ENCODE measurements at regions not wholly inside any gene's neighbourhood (a gene's known extent, or its start where the extent isn't known, plus 50 kb on each side); places are given as distances from the start of the nearest gene placed in this dataset.

GRCh38 chr13:38053896-38054295, 184.3 kb upstream of the TRPC4 start:
- no peak for DNase-seq (ENCODE audit: low read depth, low spot score)
- no peak overlapping the region for H3K4me3 ChIP-seq (ENCODE audit: low read depth, low read length)
- ChIA-PET CTCF (no interaction called here), POLR2A (no interaction called here)
- TF ChIP-seq CTCF (IDR thresholded peaks at IDR 0.05; ENCODE audit: insufficient read depth, low read length, missing control alignments): no peak

DNA sequence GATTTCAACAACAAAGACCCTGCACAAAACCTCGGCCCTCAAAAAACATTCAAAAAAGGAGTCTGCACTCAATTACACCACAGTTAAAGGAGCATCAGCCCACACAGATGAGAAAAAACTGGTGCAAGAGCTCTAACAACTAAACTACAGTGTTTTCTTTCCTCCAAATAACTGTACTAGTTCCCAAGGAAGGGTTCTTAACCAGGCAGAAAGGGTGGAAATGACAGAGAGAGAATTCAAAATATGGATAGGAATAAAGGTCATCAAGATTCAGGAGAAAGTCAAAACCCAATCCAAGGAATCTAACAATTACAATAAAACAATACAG, 176.4 kb upstream of the TRPC4 start:
- TF ChIP-seq CTCF (IDR thresholded peaks at IDR 0.05; ENCODE audit: insufficient read depth, low read length, missing control alignments): no peak
- no peak overlapping the region for H3K4me3 ChIP-seq (ENCODE audit: low read depth, low read length)
- CTCF ChIA-PET: interaction anchor here (1.3 to 2.5 kb wide), 4 partner anchors 10 to 406 kb away, joined by 3 to 19 read pairs (median 4); partner anchors contain the start of gene TRPC4
- no peak for DNase-seq (ENCODE audit: low read depth, low spot score)
- POLR2A ChIA-PET: no interaction called here

GRCh38 chr13:38045278-38046048, 175.9 kb upstream of the TRPC4 start:
- DNase-seq (ENCODE audit: low read depth, low spot score): no peak
- CTCF ChIA-PET: interaction anchor here (1.1 to 2.5 kb wide), 5 partner anchors 112 to 428 kb away, joined by 3 to 19 read pairs (median 4); partner anchors contain the start of genes TRPC4 and UFM1

GRCh38 chr13:38044067-38044466, 174.5 kb upstream of the TRPC4 start:
- H3K4me3 ChIP-seq (ENCODE audit: low read depth, low read length): no peak overlapping the region
- CTCF ChIA-PET: interaction anchor here (1.1 kb wide), 1 partner anchor 305 kb away, joined by 3 read pairs; the partner anchor contains the start of gene UFM1
- POLR2A ChIA-PET: no interaction called here
- no peak for DNase-seq (ENCODE audit: low read depth, low spot score)
- TF ChIP-seq CTCF (IDR thresholded peaks at IDR 0.05; ENCODE audit: insufficient read depth, low read length, missing control alignments): no peak

More at GRCh38 chr13:38045278-38046048, 175.9 kb upstream of the TRPC4 start:
- TF ChIP-seq CTCF (IDR thresholded peaks at IDR 0.05; ENCODE audit: insufficient read depth, low read length, missing control alignments): peak; percentile 65
- H3K4me3 ChIP-seq (ENCODE audit: low read depth, low read length): no peak overlapping the region
- POLR2A ChIA-PET: no interaction called here

DNA sequence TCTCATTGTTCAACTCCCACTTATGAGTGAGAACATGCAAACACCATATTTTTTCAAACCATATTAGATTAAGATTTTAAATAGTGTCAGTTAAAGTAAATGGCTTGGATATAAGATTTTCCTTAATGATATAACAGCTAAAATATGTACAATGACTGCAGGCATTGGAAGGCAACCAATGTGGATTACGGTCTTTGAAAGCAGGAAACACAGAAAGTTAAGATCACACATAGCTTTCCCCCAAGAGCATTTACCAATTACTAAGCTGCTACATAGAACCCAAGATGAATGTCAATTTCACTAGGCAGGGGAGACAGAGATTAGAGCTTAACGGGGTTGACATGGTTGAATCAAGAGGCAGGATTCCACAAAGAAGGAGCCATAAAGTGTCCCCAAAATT, 173.2 kb upstream of the TRPC4 start:
- CTCF ChIA-PET: interaction anchor here (0.7 to 1.5 kb wide), 2 partner anchors 173 to 273 kb away, joined by 3 read pairs; partner anchors contain the start of gene TRPC4
- POLR2A ChIA-PET: no interaction called here
- peak; percentile 19 for DNase-seq (ENCODE audit: low read depth, low spot score)
- no peak for TF ChIP-seq CTCF (IDR thresholded peaks at IDR 0.05; ENCODE audit: insufficient read depth, low read length, missing control alignments)
- no peak overlapping the region for H3K4me3 ChIP-seq (ENCODE audit: low read depth, low read length)

DNA sequence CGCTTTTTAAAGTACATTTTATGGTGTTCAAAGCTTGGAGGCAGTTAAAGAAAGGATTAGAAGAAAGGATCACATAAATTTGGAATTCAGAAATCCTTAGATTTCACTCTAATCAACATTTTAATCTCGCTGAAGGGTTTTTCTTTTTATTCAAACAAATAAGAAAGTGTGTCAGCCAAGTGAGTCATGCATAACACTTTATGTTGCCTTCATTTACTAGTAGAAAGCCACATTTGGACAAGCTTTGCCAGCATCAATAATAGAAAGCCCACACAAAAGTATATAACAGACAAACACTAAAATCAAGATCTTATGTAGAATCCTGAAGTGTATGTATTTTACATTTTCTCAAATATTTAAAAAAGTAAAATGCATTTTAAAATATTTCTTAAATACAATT, 154.9 kb upstream of the TRPC4 start:
- DNase-seq (ENCODE audit: low read depth, low spot score): no peak

More for the DNA sequence above, 154.9 kb upstream of the TRPC4 start:
- TF ChIP-seq CTCF (IDR thresholded peaks at IDR 0.05; ENCODE audit: insufficient read depth, low read length, missing control alignments): no peak
- ChIA-PET POLR2A (no interaction called here), CTCF (no interaction called here)
- no peak overlapping the region for H3K4me3 ChIP-seq (ENCODE audit: low read depth, low read length)
